Astrocyte of the hippocampus (primary cell): ENCODE measurements at regions not wholly inside any gene's neighbourhood (a gene's known extent, or its start where the extent isn't known, plus 50 kb on each side); places are given as distances from the start of the nearest gene placed in this dataset.
"Not testable (repeated sequence)": the region's sequence is repeated elsewhere in the genome, so short reads cannot be mapped to it uniquely, and the experiment has no call there.

Experiments used
- DNase-seq: peaks from one replicate; pipeline ENCODE4 v3.0.0; 2011; ENCODE audit warnings: low read depth, low spot score

DNA sequence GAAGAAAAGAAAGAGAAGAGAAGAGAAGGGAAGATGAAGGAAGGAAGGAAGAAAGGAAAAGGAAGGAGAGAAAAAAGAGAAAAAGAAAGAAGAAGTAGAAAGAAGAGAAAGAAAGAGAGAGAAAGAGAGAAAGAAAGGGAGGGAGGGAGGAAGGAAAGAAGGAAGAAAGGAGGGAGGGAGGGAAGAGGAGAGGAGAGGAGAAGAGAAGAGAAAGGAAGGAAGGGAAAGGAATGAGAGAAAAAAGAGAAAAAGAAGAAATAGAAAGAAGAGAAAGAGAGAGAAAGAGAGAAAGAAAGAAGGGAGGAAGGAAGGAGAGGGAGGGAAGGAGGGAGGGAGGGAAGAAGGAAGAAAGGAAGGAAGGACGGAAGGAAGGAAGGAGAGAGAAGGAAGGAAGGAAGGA is 217.9 kb upstream of the POU1F1 start:
- DNase-seq = no peak

DNA sequence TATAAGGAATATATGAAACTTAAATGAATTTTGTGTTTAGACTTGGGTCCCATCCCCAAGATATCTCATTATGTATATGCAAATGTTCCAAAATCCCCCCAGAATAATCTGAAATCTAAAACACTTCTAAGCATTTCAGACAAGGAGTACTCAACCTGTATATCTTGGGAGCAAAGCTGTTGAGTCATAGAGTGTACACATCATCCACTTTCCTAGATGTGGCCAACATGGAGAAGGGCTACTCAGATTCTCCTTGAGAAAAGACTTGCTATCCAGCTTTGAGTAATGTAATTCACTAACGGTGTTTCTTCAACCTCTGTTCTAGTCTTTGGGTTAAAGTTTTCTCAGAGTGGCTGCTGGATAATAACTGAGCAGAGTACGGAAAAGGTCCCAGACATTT is 215.5 kb upstream of the POU1F1 start:
- DNase-seq = no peak

DNA sequence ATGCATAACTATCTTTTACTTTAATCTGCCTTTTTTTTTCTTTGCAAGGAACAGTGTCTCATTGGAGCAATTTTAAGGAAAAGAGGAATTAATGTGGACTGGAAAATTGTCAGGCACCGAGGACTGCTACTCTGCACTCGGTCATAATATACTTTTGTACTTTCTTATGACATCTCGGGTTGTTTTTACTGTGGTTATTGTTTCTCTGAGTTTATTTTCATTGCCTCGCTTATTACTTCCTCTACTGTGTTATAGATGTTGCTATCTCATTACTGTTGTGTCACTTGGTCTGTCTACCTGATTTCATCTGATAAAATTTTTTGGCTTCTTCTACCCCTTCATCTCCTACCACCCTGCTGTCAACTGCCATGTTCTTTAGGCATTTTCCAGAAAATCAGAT is 213.5 kb upstream of the POU1F1 start:
- no peak for DNase-seq

DNA sequence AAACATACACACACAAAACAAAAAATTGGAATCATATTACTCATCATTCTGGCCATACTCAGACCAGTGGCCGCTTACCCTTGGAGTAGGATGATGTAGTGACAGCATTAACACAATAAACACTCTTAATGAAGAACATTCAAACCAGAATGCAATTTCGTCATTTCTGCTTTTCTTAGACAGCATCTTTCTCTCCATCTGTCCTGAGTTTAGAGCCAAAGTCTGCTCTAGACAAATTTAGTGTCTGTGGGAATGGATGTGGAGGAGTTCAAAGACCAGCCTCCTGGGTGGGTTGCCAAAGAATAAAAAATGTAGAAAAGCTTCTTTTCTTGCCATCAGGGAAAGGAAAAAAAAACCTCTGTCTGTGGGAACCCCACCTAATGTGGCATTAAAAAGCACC is 212.4 kb upstream of the POU1F1 start:
- DNase-seq = no peak

DNA sequence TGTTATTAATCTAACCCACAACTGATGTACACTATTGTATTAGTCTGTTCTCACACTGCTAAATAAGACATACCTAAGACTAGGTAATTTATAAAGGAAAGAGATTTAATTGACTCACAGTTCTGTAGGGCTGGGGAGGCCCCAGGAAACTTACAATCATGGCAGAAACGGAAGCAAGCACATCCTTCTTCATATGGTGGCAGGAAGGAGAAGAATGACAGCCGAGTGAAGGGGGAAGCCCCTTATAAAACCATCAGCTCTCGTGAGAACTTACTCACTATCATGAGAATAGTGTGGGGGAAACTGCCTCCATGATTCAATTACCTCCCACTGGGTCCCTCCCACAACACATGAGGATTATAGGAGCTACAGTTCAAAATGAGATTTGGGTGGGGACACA is 210.3 kb upstream of the POU1F1 start:
- DNase-seq = not testable (repeated sequence)

DNA sequence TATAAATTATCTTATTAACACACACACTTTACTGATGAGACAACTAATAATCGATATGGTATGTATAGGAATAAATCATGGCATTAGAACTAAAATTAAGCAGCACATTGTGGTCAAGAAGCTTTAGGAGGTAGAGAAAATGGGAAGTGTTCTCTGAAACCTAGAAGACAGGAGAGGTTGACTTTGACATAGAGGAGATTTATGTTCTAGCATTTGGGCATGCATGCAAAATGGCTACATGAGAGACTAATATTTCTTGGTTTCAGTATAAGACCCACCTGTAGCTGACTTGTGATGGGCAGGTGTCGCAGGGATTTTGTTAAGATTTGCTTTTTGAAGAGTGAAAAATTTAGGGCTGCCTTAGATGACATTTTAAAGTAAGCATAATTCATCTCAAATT is 209.7 kb upstream of the POU1F1 start:
- DNase-seq = no peak

DNA sequence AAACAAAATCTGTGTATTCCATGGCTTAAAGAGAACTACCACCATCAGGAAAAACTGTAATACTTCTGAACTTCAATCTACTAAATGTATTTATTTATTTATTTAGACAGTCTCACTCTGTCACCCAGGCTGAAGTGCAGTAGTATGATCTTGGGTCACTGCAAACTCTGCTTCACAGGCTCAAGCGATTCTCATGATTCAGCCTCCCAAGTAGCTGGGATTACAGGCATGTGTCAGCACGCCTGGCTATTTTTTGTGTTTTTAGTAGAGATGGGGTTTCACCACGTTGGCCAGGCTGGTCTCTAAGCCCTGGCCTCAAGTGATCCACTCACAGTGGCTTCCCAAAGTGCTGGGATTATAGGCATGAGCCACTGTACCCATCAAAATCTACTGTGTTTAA is 202.3 kb upstream of the POU1F1 start:
- DNase-seq = no peak

DNA sequence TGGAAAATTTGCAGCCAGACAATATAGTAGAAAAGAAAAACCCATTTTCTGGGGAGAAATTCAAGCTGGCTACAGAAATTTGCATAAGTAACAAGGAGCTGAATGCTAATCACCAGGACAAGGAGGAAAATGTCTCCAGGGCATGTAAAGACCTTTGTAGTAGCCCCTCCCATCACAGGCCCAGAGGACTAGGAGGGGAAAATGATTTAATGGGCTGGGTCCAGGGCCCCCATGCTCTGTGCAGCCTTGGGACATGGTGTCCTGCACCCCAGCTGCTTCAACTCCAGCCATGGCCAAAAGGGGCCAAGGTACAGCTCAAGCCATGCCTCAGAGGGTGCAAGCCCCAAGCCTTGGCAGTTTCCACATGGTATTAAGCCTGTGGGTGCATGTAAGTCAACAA is 197.6 kb upstream of the POU1F1 start:
- no peak for DNase-seq

DNA sequence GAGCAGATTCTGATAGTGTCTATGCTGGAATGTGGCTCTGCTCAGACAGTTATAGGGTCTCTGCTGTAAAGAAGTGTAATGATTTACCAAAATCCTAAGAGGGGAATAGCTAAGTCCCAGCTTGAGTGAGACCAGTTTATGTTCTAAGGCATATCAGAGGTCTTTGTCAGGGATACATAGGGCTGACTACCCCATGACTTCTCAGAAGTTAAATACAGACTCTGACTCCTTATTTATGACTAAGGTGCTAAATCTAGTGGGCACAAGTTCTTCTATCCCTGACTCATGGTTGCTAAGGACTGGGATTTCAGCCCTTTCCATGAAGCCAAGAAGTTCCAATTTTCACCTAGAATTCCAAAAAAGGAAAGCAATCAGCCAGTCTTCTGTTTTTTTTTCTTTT is 192.6 kb upstream of the POU1F1 start:
- DNase-seq = peak; percentile 2

DNA sequence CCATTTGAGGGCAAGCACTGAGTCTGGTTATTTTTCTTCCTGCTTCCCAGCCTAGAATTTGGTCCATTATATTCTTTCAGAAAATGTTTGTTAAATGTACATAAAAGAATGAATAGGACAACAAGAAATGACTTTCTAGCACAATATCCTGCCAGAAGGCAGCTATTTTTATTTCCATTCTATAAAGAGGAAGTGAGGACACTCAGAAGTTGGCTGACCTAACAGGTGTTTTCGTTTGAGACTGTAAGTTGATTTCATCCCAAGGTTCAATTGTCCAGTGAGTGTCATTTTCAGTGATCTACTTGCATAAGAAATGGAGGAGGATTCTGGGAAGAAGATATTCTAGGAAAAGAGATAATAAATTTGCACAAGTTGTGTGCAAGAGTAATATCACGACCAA is 191.9 kb upstream of the POU1F1 start:
- DNase-seq = no peak

DNA sequence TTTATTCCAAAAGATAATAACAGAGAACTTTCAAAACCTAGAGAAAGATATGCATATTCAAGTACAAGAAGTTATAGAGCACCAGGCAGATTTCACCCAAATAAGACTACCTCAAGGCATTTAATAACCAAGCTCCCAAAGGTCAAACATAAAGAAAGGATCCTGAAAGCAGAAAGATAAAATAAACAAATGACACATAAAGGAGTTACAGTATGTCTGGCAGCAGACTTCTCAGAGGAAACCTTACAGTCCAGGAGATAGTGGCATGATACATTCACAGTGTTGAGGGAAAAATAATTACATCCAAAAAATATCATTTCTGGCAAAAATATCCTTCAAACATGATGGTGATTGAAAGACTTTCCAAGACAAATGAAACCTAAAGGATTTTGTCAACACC is 185.8 kb upstream of the POU1F1 start:
- DNase-seq = no peak

DNA sequence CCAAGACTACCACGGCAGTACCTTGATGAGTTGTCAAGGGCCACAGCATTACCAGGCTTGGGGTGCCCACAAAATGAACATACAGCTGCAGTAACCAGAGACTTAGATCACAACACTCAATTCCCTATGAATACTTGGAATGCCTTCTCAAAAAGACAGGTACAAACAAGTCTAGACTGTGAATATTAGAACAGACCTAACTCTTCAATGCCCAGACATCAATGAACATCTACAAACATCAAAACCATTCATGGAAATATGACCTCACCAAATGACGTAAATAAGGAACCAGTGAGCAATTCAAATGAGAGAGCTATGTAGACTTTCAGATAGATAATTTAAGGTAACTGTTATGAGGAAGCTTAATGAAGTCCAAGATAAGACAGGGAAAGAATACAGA is 185.1 kb upstream of the POU1F1 start:
- DNase-seq = no peak

DNA sequence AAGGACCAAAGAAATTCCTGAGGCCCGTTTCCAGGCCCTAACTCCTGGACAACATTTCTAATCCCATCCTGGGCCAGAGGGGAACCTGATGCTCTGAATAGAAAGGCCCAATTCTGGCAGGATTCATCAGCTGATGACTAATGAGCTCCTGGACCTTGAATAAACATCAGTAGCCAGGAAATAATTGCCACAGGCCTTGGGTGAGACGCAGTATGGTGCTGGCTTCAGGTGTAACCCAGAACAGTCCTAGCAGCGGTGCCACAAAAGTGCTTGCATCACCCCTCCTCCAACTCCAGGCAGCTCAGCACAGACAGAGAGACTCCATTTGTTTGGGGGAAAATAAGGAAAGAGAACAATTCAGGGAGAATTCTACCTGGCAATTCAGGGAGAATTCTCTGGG is 184.7 kb upstream of the POU1F1 start:
- DNase-seq = peak; percentile 19

DNA sequence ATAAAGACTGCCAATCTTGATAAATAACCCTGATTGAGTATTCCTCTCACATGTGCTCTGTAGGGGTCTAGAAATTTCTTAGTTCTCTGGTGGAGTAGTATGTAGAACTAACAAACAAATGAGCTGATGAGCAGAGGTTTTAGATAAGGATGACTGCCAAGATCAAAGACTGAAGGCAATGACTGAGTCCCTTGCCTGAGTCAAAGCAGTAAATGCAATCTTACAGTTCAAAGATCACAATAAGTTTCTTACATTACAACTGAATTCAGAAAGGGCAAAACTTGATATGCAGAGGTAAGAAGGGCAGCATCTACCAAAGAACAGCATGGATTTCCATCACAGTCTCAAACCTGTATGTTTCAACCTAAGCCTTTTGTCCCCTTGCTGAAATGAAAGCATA is 172.2 kb upstream of the POU1F1 start:
- no peak for DNase-seq

DNA sequence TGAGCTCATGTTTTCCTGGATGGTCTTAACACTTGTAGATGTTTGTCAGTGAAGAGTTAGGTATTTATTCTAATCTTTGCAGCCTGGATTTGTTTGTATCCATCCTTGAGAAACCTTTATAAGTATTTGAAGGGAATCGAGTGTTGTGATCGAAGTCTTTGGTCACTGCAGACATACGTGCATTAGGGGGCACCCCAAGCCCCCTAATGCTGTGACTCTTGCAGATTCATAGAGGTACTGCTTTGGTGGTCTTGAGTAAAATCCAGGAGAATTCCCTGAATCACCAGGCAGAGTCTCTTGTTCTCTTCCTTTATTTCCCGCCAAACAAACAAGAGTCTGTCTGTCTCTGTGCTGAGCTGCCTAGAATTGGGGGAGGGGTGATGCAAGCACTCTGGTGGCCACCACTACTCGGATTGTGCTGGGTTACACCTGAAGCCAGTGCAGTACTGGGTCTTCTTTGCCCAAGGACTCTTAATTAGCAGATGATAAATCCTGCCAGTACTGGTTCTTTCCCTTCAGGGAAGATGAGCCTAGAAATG is 170.5 kb upstream of the POU1F1 start:
- no peak for DNase-seq

DNA sequence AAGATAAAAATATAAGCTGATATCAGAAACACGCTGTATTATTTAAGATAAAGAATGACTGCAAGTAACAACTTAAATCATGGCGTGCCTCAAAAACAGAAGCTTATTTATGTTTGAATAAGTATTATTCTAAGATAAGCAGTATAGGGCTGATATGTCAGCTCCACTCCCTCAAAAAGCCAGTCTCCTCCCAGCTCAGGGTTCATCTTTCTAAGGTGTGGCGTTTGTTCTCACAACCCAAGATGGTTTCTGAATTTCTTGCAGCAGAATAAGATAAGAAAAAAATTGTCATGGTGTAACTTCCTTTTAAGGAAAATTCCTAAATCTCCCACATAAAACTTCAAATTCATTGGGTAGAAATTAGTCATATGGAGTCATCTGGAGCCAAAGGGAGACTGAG is 166.1 kb upstream of the POU1F1 start:
- no peak for DNase-seq

DNA sequence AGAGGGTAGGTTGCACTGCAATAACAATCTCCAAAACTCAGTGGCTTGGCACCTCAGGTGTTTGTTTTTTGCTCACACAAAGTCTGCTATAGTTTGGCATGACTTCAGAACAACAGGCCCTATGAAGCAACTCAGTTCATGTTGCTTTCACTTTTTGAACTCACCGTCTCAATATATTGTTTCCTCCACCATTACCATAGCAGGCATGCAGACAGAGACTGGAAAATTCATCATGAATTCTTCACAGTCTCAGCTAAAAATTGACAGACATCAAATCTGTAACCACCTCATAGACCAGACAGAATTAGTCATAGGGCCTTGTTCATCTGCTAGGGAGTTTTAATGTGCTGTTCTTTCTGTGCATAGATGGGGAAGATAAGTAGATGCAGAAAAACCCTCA is 161.4 kb upstream of the POU1F1 start:
- DNase-seq = peak; percentile 61

DNA sequence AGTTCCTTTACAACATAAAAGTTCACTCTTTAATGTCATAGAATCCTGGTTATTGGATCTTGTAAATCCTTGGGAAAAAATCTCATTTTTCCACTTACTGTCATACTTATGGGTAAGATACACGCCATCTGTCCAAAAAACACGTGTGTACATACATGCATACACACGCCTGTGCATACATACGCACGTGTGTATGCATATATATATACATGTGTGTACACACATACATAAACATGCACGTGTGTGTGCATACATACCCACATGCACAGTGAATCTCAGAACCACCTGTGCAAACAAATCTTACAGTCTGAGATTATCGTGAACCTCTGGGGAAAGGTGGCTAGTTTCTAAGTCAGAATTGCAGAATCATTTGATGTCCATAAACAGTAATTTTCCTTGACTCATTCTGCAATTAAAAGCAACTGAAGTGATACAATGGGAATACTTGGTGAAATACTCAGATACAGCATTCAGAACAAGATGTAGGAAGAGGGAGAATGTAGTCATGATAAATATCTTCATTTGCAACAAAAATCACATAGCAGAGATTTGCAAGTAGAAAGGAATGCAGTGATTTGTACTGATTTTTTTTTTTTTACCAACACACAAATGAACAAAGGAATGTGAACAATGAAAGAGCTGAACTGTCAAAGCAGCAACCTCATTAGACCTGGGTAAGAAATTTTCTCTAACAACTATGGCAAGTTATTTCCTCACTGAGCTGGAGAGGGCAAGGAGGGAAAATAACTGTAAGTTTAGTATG is 160.6 kb upstream of the POU1F1 start:
- DNase-seq = peak; percentile 63

DNA sequence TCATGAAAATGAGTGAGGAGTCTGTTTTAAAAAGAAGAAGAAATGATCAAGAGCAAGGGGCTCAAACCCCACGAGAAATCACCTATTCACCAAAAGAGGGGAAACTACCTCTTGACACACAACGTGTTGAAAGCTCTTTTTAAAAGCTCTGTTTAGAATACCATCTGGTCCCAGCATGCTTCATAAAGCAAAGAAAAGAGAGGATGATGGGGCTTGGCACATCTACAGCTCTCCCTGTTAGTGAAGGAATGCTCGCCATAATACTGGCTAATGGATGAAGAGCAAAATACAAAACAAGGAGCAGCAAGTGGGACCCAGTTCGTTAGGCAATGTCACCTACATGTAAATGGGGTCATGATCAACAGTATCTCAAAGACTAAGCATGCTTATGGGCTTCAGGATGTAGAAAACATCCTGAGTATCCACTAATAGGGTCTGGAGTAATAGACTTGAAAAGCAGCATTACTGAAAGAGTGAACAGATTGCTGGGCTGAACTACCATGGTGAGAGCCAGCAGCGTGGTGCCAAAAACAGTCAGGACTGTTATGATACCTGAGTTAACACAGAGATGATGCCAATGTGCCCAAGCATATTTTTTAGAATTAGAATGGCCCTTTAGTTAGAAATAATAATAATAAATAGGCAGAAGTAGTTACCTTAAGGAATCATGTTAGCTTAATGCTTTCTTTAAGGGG is 159.7 kb upstream of the POU1F1 start:
- peak; percentile 8 for DNase-seq

DNA sequence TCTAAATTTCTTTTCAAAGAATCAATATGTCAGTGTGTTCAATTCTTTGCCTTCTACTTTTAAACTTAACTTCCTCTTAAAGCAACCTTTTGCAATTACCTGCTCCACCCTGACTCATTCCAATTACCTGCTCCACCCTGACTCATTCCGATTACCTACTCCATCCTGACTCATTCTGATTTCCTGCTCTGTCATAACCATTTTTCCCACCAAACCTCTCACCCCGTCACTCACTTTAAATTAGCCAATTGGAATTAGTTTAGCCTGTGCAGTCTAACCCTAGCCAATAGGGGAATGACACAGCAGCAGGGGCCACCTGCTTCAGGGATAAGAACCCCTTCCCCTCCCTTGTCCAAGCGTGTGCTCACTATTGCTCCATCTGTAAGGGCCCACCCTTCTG is 157.1 kb upstream of the POU1F1 start:
- not testable (repeated sequence) for DNase-seq

DNA sequence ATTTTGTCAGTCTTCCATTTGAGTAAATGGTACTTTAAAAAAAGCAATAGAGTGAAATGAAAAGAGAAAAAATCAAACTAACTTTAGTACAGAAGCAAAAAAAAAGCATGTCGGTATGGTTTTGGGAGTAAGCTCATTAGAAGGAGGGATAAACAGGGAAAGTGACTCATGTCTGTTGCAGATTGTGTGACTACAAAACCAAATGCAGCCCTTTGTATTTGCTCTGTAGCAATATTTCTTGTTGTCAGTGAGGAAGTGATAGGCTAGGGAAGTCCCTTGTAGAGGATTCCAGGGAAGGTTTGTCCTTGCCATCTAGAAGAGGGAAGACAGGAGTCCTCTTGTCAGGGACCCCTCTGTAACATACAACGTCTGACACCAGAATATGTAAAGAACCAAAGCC is 150.5 kb upstream of the POU1F1 start:
- DNase-seq = peak; percentile 41

DNA sequence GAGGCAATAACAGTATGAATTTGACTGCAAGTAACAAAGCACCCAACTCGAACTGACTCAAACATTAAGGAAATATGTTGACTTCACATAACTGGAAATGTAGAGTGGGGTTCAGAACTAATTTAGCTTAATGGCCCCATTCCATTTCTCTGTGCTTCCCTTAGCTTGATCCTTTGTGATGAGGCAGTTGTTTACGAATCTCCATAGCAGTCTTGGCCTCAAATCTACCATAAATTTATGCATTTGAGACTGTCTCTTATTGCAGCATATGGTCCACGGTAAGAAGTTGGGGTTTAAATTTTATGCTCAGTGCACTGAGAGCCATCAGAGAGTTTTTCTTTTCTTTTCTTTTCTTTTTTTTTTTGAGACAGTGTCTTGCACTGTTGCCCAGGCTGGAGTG is 148.7 kb upstream of the POU1F1 start:
- no peak for DNase-seq

DNA sequence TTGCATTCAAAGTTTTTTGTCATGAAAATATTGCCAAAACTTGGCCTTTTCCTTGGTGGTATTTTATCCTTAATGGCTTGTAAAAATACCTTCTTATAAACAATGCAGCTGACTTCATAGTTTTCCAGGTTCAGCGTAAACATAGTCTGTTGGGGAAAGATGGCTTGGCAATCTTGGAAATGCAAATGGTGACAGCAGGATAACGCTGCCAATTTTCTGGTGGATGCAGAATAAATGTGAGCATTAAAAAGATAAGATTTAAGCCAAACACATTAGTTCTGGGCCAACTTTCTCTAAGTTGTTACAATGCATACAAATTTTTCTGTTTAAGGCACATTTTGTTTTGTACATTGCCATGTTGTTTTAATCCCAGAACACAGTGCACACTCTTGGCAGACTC is 147.0 kb upstream of the POU1F1 start:
- DNase-seq = no peak
